MV-4-11 (cell line): ENCODE measurements at regions not wholly inside any gene's neighbourhood (a gene's known extent, or its start where the extent isn't known, plus 50 kb on each side); places are given as distances from the start of the nearest gene placed in this dataset.
A peak's percentile ranks its signal among the peaks of the same experiment; 100 is the strongest.
"Not testable (repeated sequence)": the region's sequence is repeated elsewhere in the genome, so short reads cannot be mapped to it uniquely, and the experiment has no call there.

Experiments used
- DNase-seq: peaks from one replicate; lab custom pipeline; 2025; lab: John Stamatoyannopoulos, UW

GRCh38 chr11:25319127-25319526 lies 822.3 kb downstream of the LUZP2 start:
- DNase-seq = no peak

GRCh38 chr11:25327656-25328055 lies 830.8 kb downstream of the LUZP2 start:
- DNase-seq = no peak

- no peak for DNase-seq
These were observed 842.4 kb downstream of the LUZP2 start for GRCh38 chr11:25339281-25339680.

- DNase-seq = no peak
These were observed 852.7 kb downstream of the LUZP2 start for GRCh38 chr11:25349537-25349936.

GRCh38 chr11:25350899-25351803 lies 854.3 kb downstream of the LUZP2 start:
- DNase-seq = no peak

GRCh38 chr11:25357133-25357532 lies 860.3 kb downstream of the LUZP2 start:
- no peak for DNase-seq

- DNase-seq = no peak
These were observed 880.6 kb downstream of the LUZP2 start for GRCh38 chr11:25377466-25377865.

GRCh38 chr11:25396847-25397246 lies 900.0 kb downstream of the LUZP2 start:
- DNase-seq = peak; percentile 33

- DNase-seq = no peak
These were observed 911.3 kb downstream of the LUZP2 start for GRCh38 chr11:25408146-25408545.

GRCh38 chr11:25415793-25416192 lies 916.1 kb upstream of the ANO3 start:
- DNase-seq = no peak

GRCh38 chr11:25423436-25424199 lies 908.3 kb upstream of the ANO3 start:
- DNase-seq = no peak

GRCh38 chr11:25432376-25432775 lies 899.6 kb upstream of the ANO3 start:
- DNase-seq = no peak

GRCh38 chr11:25435197-25435596 lies 896.7 kb upstream of the ANO3 start:
- DNase-seq = no peak

- no peak for DNase-seq
These were observed 895.6 kb upstream of the ANO3 start for GRCh38 chr11:25436326-25436725.

- DNase-seq = no peak
These were observed 890.5 kb upstream of the ANO3 start for GRCh38 chr11:25441421-25441820.

GRCh38 chr11:25449091-25449490 lies 882.8 kb upstream of the ANO3 start:
- DNase-seq = no peak

GRCh38 chr11:25453471-25453870 lies 878.5 kb upstream of the ANO3 start:
- DNase-seq = peak; percentile 64

- no peak for DNase-seq
These were observed 875.7 kb upstream of the ANO3 start for GRCh38 chr11:25456211-25456610.

- no peak for DNase-seq
These were observed 847.9 kb upstream of the ANO3 start for GRCh38 chr11:25483915-25484635.

GRCh38 chr11:25485315-25485714 lies 846.6 kb upstream of the ANO3 start:
- DNase-seq = no peak

- not testable (repeated sequence) for DNase-seq
These were observed 845.6 kb upstream of the ANO3 start for GRCh38 chr11:25486338-25486737.

- not testable (repeated sequence) for DNase-seq
These were observed 843.8 kb upstream of the ANO3 start for GRCh38 chr11:25488176-25488575.
